GM18517 (cell line): ENCODE measurements at regions not wholly inside any gene's neighbourhood (a gene's known extent, or its start where the extent isn't known, plus 50 kb on each side); places are given as distances from the start of the nearest gene placed in this dataset.
"Not testable (repeated sequence)": the region's sequence is repeated elsewhere in the genome, so short reads cannot be mapped to it uniquely, and the experiment has no call there.

ENCODE experiments used
- ATAC-seq: cut with Tn5 transposase; IDR thresholded peaks from one replicate; pipeline ENCODE4 v1.9.1; 2021; ENCODE audit warnings: mild to moderate bottlenecking, moderate library complexity; ENCODE audit not compliant: unreplicated experiment

GRCh38 chr1:121443001-121443540 lies 258.3 kb downstream of the SRGAP2C start:
- ATAC-seq, result no peak

- no peak for ATAC-seq
These were observed 259.3 kb downstream of the SRGAP2C start for GRCh38 chr1:121444096-121444495.

GRCh38 chr1:121445679-121446078 lies 260.9 kb downstream of the SRGAP2C start:
- ATAC-seq, result no peak

- not testable (repeated sequence) for ATAC-seq
These were observed 262.6 kb downstream of the SRGAP2C start for GRCh38 chr1:121447280-121447923.

GRCh38 chr1:121448064-121448463 lies 263.3 kb downstream of the SRGAP2C start:
- ATAC-seq, result not testable (repeated sequence)

GRCh38 chr1:121448851-121449250 lies 264.1 kb downstream of the SRGAP2C start:
- ATAC-seq, result no peak

GRCh38 chr1:121452484-121452883 lies 267.7 kb downstream of the SRGAP2C start:
- no peak for ATAC-seq

GRCh38 chr1:121458291-121459048 lies 273.7 kb downstream of the SRGAP2C start:
- peak; percentile 98 for ATAC-seq

GRCh38 chr1:121459235-121459634 lies 274.5 kb downstream of the SRGAP2C start:
- ATAC-seq, result no peak

GRCh38 chr1:121469395-121469794 lies 284.6 kb downstream of the SRGAP2C start:
- ATAC-seq, result not testable (repeated sequence)

GRCh38 chr1:121470401-121470800 lies 285.6 kb downstream of the SRGAP2C start:
- ATAC-seq, result not testable (repeated sequence)

GRCh38 chr1:121471523-121471922 lies 286.7 kb downstream of the SRGAP2C start:
- ATAC-seq, result peak; percentile 88

- no peak for ATAC-seq
These were observed 287.2 kb downstream of the SRGAP2C start for GRCh38 chr1:121472017-121472416.

- ATAC-seq, result no peak
These were observed 298.5 kb downstream of the SRGAP2C start for GRCh38 chr1:121483234-121483633.

GRCh38 chr1:121483961-121484424 lies 299.2 kb downstream of the SRGAP2C start:
- ATAC-seq, result no peak

- not testable (repeated sequence) for ATAC-seq
These were observed 310.0 kb downstream of the SRGAP2C start for GRCh38 chr1:121494796-121495195.

GRCh38 chr1:121511455-121511854 lies 326.7 kb downstream of the SRGAP2C start:
- ATAC-seq, result not testable (repeated sequence)

- ATAC-seq, result not testable (repeated sequence)
These were observed 327.1 kb downstream of the SRGAP2C start for GRCh38 chr1:121511876-121512275.

- ATAC-seq, result no peak
These were observed 330.5 kb downstream of the SRGAP2C start for GRCh38 chr1:121515235-121515634.

GRCh38 chr1:121516234-121516967 lies 331.6 kb downstream of the SRGAP2C start:
- ATAC-seq, result peak; percentile 92

GRCh38 chr1:121517586-121518230 lies 332.9 kb downstream of the SRGAP2C start:
- ATAC-seq, result no peak
